ENCODE measurements at regions not wholly inside any gene's neighbourhood (a gene's known extent, or its start where the extent isn't known, plus 50 kb on each side); places are given as distances from the start of the nearest gene placed in this dataset.

DNA sequence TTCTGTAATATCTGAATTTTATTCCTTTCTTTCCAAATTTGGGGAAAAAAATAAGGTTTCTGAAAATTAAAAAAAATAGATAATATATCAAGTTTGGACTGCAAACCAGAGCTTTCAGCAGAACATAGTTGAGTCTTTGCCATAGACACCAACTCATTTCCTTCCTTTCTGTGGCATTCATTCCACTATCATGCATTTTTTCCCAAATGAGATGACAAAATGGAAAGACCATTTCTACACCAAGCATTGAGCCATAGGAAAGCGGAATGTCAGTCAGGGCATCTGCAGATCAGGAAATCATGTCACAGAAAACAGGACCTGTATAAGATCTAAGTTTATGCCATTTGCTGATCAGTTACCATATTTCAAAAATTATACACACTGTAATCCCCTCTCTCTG is 333.3 kb upstream of the THBS1 start:
- TF ChIP-seq, protein P1, sequence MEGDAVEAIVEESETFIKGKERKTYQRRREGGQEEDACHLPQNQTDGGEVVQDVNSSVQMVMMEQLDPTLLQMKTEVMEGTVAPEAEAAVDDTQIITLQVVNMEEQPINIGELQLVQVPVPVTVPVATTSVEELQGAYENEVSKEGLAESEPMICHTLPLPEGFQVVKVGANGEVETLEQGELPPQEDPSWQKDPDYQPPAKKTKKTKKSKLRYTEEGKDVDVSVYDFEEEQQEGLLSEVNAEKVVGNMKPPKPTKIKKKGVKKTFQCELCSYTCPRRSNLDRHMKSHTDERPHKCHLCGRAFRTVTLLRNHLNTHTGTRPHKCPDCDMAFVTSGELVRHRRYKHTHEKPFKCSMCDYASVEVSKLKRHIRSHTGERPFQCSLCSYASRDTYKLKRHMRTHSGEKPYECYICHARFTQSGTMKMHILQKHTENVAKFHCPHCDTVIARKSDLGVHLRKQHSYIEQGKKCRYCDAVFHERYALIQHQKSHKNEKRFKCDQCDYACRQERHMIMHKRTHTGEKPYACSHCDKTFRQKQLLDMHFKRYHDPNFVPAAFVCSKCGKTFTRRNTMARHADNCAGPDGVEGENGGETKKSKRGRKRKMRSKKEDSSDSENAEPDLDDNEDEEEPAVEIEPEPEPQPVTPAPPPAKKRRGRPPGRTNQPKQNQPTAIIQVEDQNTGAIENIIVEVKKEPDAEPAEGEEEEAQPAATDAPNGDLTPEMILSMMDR (IDR thresholded peaks at IDR 0.05 in 4 of 5, conservative IDR thresholded peaks at IDR 0.05 in 1 of 5) = no peak
- TF ChIP-seq POLR2A (IDR thresholded peaks at IDR 0.05) = no peak
